GM18909 (cell line): ENCODE measurements at regions not wholly inside any gene's neighbourhood (a gene's known extent, or its start where the extent isn't known, plus 50 kb on each side); places are given as distances from the start of the nearest gene placed in this dataset.

Source experiments
- ATAC-seq: cut with Tn5 transposase; IDR thresholded peaks from one replicate; pipeline ENCODE4 v1.9.1; 2021; ENCODE audit warnings: mild to moderate bottlenecking; ENCODE audit not compliant: unreplicated experiment, poor library complexity

DNA sequence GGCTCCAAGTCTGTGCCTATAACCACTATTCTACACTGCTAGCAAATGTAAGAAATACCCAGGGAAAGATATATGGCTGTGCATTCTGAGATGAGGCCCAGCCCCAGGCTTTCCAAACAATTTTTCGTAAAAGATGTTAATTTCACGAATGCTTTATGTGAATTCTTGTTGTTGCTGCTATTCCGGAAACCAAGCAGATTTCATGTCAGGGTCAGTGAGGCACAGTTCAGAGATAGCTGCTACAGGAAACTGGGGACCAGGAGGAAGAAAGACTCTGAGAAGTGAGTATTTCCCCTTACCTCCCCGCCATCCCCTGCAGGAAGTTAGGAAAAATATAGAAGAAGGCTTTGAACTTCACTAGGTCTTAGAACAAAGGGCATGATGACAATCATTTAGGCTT is 84.7 kb upstream of the TP53I11 start:
- no peak for ATAC-seq

DNA sequence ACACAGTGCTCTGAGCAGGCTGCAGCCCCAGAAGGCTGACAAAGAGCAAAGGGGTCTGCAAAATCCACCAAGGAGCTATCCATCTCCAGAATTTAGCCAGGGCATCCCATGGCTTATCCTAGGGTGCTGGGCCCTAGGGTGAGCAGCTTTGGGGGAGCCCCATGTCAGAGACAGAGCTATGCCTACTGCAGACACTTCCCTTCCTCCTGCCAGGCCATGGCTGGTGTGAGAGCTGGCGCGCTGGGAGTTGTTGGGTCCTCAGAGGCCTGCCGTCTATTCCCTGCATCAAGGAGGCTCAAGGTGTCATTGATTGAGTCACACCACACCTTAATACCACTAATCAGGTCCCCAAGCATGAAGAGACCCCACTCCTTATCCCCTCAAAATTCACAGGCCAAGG is 85.3 kb upstream of the TP53I11 start:
- ATAC-seq: no peak

DNA sequence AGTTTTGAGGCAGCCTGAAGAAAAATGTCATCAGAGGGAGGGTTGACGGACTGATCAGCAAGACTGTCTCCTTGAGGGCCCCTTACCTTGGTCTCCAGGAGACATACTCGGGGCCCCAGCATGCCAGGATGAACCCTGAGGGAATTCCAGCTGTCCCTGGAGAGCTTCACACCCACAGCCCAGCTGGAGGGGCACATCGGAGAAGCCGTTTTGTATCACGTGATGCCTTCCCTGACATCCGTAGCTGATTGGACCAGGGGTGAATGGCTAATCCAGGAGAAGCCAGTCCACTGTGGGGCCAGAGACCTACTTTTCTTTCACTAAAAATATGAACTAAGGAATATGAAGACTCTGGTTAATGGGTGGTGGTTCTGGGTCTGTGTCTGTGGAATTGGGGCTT is 86.0 kb upstream of the TP53I11 start:
- no peak for ATAC-seq

DNA sequence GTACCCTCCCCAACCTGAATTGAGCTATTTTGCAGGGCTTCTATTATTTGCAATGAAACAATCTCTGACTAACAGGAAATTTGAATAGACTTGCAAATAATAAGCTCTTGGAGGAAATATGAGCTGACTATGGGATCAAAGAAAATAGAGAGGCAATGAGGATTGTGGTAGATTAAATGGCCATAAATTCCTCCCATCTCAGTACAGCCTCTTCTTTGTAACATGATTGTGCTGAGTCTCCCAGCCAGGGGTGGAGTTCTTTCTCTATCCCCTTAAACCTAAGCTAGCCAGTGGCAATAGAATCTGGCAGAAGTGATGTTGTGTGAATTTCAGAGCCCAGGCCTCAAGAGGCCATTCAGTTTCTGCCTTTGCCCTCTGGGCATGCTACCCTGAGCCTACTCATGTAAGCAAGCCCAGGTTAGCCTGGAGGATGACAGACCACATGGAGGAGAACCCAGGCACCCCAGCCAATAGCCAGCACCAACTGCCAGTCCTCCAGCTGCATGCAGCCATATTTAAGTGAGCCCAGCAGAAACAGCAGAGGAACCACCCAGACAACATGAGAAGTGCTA is 86.8 kb upstream of the TP53I11 start:
- ATAC-seq: no peak

DNA sequence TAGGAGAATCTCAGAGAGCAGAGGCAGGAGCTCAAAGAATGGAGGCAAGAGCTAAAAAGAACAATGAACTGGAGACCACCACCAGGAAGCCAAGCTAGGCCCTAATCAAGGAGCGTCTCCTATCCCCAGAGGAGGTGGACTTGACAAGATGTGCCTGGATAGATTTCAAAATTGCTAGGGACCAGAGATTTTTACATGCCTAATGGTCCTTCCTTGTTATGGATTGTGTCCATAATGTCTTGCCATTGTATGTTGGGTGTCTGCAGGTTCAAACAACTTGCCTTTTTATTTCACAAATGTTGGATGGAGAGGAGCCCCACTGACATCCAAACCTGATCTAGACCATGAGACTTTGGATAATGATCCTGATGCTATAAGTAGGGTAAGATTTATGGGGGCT is 88.2 kb upstream of the TP53I11 start:
- no peak for ATAC-seq

DNA sequence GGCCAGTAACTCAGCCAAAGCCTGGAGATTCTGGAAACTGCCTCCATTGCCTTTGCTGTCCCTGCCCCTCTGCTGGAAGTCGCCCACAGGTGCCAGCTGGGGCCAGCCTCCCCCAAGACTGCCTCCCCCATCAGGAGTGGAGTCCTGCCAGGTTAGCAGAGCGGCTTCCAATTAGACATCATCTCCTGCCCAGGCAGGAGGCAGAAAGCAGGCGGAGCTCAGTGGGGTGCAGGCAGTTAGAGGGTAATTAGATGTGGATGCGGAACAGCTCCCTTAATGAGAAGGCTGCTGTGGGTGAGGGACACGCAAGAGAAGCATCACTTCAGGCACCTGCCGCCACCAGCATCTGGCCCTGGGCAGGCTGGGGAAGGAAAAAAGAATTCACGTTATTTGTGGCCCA is 90.9 kb upstream of the TP53I11 start:
- ATAC-seq: no peak

DNA sequence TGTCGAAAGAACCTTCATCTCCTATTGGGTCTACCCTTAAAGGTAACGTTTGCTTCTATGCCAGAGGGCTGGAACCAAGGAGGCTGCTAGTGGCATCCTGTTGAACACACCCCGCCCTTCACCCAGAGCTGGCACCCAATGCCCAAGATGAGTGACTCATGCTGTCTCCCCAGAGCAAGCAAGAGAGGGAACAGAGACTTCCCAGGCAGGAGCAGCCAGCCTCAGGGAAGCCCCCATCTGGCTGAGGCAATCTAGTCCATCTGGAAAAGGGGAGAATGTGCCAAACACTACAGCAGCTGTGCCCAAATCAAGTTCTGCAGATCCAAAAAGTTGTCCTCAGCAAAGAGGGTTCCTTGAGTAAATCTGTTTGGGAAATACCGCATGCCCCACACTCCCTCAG is 91.9 kb upstream of the TP53I11 start:
- ATAC-seq: no peak

DNA sequence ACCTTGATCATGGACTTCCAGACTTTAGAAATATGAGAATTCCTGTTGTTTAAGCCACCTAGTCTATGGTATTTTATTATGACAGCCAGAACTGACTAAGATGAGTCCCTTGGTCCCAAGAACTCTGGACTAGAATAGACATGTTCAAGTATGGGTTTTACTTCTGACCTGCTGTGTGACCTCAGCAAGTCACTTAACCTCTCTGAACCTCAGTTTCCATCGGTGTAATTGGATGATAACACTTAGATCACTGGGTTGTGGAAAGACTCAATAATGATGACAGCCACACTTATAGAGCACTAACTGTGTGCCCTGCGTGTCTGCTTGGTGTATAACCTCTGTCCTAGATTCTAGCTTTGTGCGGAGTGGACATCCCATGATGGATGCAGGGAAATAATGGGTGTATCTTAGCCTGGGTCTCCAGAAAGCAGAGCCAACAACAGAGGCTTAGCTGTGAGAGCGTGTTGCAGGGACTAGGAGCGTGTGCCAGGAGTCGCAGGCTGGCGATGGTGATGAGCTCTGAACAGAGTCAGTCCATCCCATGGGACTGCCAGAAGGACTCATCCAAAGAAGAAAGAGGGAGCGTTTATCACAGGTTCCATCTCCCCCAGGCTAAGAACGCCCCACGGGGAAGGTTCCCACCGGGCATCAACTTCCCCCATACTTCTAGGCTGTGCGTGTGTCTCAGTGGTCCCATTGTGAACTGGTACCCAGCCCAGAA is 93.2 kb upstream of the TP53I11 start:
- no peak for ATAC-seq

DNA sequence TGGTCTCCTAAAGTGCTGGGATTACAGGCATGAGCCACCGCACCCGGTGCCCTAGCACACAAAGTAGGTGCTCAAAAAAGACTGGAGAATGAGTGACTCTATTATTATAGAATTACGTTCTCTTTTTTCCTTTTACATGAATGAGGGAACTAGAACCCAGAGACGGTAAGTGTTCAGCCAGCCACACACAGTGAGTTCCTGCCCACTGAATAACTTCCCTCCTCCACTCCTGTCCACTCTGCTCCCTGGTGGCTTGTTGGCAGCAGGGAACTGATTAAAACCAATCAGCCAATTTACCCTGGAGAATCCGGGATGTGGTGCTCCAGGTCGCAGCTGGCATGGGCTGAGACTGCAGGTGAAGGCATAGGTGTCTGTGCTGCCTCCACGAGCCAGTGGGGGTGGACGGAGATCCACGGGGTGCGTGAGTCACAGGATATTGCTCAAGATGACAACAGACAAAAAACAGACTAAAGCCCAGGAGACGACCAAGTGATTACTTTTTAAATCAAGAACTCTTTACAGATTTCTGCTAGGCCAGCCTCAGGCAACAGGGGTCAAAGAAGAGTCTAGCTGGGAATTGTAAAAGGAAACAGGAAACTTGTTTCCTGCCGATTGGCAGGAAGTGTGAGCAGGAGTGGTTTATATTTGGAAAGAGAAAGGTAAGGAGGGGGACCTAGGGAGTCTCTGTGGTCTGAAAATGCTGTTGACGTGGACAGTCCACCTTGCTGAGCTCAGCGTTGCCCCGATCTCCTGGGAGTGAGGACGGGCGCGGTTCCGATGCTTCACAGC is 95.2 kb upstream of the TP53I11 start:
- ATAC-seq: no peak

DNA sequence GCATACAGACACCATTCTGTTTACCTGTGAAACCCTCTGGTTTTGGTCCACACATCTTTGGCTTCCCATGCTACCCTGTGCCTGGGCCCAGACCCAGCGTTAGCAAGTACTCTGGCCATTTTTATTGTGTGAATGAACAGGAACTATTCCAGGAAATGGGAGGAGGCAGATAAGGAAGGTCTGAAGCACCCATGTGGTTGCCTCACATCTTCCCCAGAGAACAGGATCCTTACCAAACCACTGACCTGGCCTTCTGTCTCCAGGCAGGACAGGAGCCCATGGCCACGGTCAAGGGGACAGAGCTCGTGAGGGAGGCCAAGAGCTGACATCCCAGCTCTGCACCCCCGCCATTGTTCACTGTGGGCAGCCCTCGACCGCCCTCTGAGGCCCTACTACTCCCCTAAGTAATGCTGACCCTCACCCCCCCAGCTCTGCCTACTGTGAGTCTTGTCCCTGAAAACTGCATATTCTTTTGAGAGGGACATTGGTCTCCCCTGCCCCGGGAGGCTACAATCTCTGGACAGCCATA is 97.7 kb upstream of the TP53I11 start:
- ATAC-seq: no peak

DNA sequence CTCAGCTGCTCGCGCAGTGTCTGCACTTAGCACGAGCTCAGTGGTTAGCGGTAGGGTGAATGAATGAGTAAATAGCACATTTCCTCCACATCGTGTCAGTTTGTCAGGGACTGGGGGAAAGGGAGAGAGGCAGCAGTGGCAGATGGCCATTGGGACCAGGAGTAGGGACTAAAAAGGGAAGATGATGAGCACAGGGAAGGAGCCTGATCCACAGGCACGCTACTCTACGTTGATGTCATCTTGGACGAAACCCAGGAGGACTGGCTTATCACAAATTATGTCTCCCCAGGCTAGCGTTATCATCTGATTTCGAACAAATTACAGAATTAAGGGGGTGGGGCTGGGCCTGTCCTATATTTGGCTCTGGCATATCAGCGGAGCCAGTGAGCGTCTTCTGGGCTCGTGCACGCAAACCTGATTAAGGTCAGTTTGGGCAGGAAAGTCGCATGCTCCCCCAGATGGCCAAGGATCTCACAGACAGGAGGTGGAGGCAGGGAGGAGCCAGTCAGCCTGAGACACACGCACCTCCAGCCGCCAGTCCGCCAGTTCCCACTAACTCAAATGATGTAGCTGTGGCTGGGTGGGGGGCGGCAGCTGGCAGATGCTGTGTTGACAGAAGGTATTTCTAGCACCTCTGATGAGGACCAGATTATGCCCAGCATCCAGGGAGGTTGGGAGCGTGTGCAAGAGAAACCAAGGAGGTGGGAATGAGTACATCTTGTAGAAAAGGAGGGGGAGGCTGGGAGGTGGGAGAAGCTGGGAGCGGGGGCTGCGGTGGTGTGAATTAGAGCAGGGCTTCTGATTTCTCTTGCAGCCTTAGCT is 97.4 kb upstream of the PRDM11 start:
- ATAC-seq: no peak

DNA sequence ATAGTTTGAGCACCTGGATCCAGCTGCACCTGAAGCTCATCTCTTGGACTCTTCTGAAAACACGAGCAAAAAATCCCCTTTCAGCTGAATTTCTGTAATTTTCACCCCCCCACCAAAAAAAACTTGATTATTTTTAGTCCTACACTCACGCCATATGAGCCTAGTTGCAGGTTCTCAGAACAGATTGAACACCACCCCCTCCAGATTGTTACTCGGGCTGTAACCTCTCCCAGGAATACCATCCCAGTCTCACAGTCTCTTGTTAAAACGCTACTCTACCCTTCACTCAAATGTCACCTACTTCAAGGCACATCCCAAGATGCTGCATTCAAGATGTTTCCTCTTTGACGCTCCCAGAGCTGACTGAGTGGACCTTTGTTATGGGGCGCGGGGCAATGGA is 96.3 kb upstream of the PRDM11 start:
- ATAC-seq: no peak

DNA sequence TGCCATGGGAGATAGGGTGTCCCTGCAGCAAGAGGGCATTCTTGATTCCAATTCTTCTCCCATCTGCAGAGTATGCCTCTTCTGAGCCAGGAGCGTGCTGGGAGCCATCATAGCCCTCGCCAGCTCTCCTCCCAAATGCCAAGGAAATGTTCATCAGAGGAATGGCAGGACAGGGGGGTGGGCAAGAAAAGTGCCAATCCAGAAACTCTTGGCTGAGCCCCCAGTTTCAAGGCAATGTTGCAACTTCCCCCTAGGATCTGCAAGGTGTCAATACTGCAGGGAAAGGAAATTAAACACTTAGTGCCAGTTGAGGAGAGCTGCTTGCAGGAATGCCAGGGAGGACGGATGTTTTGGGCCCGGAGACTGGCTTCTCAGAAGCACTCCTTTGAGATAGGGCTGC is 94.8 kb upstream of the PRDM11 start:
- no peak for ATAC-seq

DNA sequence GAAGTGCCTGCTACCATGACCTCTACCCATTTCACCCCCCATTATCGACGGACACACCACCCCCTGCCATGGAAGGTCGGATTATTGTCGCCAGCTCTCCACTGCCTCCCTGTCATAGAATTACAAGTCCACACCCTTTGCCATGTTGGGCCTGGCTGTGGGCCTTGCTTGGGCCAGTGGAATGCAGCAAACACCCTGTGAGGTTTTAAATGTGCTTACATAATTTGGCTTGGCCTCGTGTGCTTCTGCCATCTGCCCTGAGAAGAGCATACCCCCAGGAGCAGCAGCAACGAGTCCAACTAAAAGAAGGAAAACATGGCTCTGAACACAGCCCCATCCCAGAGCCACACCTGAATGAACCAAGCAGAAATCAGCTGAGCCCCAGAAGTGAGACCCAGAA is 94.1 kb upstream of the PRDM11 start:
- no peak for ATAC-seq

DNA sequence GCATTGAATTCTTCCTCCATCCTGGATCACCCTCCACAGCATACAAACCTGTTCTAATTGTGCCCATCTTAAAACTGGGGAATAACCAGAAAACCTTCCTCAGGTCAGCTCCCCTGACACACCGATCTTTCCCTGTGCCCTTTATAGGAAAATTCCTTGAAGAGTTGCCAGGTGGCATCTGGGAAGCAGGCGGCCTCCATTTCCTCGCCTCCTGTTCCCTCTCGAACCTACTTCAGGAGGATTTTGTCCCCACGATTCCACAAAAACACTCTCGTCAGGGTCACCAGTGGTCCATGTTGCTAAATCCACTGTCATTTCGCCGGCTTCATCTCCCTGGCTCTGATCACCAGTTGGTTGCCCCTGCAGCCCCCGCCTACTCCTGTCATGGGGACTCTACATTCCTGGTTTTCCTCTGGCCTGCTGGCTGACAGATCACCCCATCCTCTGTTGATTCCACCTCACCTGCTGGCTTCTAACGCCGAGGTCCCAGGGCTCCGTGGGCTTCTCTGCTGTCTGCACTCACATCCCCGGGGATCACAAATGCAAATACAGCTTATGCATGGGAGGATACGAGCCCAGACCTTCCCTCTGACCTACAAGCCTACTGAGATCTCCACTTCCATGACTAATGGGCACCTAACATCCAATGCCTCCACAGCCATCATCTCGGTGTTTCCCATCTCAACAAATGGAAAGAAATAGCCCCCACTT is 92.5 kb upstream of the PRDM11 start:
- no peak for ATAC-seq

DNA sequence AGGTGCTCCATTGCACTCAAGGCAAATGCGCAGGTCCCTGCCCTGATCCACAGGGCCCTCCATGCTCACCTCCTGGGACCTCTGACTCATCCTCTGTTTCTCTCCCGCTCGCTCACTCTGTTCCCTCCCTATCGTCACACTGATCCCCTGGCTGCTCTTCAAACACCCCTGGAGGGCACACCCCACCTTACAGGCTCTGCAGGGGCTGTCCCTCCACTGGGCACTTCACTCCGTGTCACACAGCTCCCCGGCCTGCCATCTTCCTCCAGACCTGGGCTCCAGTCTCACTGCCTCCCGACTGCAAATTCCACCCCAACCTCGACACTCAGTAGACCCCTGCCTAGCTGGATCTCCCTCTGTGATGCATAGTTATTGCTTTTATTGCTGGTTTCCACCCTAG is 91.5 kb upstream of the PRDM11 start:
- ATAC-seq: no peak

DNA sequence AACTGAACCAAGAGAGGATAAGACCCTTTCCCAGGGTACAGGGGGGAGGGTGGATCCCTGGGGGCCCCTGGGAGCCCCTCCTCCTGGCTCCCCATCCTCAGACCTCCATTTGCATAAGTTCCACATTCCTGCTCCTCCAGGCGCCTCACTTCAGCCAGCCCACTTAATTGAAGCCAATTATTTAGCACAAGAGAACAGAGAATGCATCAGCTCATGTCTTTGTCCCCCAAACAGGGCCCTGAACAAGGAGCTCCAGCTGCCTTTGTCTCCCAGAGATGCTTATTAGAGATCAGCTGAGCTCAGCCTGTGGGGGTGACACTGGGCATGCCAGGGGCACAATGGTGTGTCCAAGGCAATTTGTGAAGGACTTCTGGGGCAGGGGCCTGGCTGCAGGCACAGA is 89.9 kb upstream of the PRDM11 start:
- ATAC-seq: no peak

DNA sequence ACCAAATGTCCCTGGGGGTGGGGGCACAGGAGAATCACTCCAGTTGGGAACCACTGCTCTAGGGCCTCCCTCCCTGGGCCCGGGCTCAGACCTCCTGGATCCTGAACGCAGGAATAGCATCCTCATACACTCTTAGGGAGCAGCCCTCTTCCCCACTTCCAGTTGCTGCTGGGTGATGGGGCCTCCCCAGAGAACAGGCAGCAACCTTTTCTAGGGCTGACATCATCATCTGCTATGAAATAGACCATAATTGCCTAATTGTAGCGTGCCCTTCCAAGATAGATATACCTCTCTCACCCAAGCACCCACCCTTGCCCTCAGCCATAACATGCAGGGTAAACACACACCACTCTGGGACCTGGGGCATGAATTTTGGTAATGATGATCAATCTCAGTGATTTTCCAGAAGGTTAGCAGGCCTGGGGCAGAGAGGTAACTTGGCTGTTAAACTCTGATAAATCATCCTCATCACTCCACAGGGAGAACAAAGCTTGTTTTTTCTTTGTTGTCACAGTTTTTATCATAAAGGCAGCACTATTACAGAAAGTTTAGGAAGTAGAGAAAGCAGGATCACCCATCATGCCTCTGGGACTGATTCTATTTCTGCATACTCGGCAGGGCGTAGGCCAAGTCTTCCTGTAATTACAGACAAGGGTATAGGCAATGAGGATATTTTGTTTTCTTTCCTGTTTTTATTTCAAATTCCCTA is 88.3 kb upstream of the PRDM11 start:
- ATAC-seq: no peak

DNA sequence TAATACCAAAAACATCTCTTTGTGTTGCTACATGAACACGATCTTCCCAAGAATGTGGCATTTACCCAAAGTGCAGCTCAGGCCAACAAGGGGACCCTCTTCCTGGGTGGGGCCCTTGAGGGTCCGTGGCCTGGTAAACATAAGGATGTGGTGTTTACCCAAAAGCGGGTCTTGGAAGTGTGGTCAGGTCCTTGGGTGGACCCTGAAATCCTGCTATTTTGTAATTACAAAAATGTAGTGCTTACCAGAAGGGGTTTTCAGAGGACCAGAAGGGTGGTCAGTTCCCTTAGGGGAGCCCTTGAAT is 87.8 kb upstream of the PRDM11 start:
- no peak for ATAC-seq

DNA sequence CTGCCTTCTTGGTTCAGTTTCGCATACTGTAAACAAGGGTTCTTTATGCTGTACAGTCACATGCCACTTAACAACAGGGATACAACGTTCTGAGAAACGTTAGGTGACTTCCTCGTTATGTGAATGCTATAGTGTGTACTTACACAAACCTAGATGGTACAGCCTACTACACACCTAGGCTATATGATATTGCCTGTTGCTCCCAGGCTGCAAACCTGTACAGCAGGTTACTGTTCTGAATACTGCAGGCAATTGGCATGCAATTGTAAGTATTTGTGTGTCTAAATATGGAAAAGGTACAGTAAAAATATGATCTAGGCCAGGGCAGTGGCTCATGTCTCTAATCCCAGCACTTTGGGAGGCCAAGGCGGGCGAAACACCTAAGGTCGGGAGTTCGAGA is 85.7 kb upstream of the PRDM11 start:
- no peak for ATAC-seq
